Mononuclear cell (primary cell): ENCODE measurements at regions not wholly inside any gene's neighbourhood (a gene's known extent, or its start where the extent isn't known, plus 50 kb on each side); places are given as distances from the start of the nearest gene placed in this dataset.

Experiments used
- H3K27me3 ChIP-seq: 2 replicates; pipeline ENCODE4 v1.6.0; 2011; ENCODE audit warnings: low read length, control low read depth; ENCODE audit not compliant: insufficient read depth
- H3K4me1 ChIP-seq: 2 replicates; pipeline ENCODE4 v1.5.1; 2011; ENCODE audit warnings: mild to moderate bottlenecking, low read length, control low read depth; ENCODE audit not compliant: insufficient read depth
- H3K4me3 ChIP-seq: 2 replicates; pipeline ENCODE4 v1.5.1; 2011; ENCODE audit warnings: mild to moderate bottlenecking, low read length, moderate library complexity
- H3K9me3 ChIP-seq: 2 replicates; pipeline ENCODE4 v1.5.1; 2011; ENCODE audit warnings: low read depth, mild to moderate bottlenecking, control low read depth, low read length

DNA sequence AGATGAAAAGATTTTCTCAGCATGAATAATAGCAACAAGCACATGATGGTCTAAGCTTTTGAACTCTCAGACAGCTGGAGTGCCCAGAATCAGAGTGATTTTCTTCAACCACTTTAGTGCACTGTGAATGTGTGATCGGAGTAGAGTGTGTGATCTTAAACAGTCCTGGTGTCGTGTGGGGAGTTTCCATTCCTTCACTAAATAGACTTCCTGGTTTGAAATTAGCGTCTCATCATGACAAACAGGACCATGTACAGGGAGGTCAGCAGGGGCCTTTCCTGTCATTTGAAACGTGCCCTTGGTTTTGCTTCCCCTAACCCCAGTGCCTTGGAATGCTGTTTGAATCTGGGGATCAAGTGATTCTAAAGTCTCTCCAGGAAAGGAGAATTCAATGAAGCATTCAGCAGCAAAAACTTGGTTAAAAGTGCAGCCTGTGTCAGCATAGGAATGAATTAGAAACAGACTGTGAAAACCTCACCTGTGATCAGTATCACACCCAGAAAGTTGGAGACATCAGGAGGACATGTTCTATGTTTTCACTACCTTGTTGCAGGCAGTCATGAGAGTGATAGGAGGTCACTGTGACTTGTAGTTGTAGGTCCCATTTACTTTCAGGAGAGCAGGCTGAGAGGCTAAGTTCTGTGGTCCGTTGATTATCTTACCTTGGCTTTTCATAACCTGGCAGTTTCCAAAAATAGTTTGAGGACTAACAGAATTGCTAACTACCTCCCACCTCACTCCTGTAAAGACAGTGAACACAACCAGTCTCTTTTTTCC lies 400.3 kb downstream of the MTX2 start:
- no peaks in the 10 kb centered on the region for H3K4me1 ChIP-seq
- no peak overlapping the region for H3K4me3 ChIP-seq
- peaks cover 7% of the 10 kb centered on the region for H3K27me3 ChIP-seq
- H3K9me3 ChIP-seq, result no peaks in the 10 kb centered on the region

DNA sequence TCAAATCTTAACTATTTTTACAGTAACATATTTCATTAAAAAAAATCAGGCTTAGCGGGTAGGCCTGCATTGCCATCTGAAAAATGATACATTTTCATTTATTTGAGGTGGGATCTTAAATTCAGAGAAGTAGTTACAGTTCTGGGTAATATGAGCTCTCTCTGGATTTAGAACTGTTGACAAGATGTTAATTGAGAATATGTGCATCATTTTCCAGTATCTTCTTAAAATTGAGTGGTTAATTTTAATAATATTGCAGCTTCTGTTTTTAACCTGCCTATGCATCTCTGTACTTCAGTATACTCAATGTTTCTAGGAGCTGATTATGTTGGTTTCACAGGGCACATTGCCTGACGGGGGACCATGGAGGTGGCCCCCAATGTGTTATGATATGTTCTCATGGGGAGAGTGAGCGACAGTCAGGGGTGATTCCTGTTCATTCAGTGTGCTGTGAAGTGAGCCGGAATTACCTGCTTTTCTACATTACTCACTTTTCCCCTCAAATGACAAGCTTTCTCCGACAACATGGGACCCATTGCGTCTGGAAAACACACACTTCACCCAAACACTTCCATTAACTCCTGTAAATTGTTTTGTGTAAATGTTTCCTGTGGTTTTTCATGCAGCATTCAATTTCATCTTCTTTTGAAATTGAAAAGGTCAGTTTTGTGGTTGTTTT lies 406.2 kb downstream of the MTX2 start:
- Histone ChIP-seq H3K27me3 (peaks cover 19% of the 10 kb centered on the region), H3K4me1 (no peaks in the 10 kb centered on the region), H3K9me3 (no peaks in the 10 kb centered on the region), H3K4me3 (no peak overlapping the region)

DNA sequence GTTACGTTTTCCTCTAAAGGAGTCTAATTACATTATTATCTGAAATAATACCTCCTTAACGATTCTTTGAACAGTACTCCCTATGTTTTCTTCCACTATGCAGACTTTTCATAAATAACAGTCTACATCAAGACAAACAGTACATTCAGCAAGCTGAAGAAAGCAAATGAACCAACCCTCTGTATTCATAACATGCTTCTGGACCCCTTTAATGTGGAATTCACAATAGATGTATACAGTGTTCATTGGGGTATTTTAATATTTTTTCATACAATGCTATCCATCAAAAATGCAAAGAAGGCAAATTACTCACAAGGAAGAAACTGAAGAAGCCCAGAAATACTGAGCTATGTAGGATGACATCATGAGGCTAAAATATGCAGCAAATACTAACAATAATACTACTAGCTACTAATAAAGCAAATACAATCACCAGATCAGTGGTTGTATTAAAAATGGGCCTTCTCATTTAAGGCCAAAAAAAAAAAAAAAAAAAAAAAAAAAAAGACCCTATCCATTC lies 408.6 kb downstream of the MTX2 start:
- peaks cover 23% of the 10 kb centered on the region for H3K27me3 ChIP-seq
- H3K9me3 ChIP-seq, result no peaks in the 10 kb centered on the region
- H3K4me3 ChIP-seq, result no peak overlapping the region
- no peaks in the 10 kb centered on the region for H3K4me1 ChIP-seq

DNA sequence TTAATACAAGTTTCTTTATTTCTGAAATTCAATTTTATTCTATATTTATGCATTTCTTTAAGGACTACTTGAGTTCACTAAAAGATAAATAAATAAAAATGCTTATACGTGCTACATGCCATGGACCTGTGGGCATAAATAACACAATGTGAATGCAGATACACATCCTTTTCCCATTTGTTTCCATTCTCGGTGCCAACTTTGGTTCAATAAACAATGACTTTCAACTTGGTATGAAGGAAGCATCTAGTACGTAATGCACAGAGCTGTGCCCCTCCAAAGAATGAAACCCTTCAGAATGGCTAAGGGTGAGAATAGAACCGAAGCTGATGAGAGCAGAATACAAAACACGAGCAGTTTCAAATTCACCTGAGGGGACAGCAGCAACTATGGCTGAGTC lies 409.3 kb downstream of the MTX2 start:
- no peaks in the 10 kb centered on the region for H3K4me1 ChIP-seq
- no peak overlapping the region for H3K4me3 ChIP-seq
- peaks cover 31% of the 10 kb centered on the region for H3K27me3 ChIP-seq
- H3K9me3 ChIP-seq, result no peaks in the 10 kb centered on the region

DNA sequence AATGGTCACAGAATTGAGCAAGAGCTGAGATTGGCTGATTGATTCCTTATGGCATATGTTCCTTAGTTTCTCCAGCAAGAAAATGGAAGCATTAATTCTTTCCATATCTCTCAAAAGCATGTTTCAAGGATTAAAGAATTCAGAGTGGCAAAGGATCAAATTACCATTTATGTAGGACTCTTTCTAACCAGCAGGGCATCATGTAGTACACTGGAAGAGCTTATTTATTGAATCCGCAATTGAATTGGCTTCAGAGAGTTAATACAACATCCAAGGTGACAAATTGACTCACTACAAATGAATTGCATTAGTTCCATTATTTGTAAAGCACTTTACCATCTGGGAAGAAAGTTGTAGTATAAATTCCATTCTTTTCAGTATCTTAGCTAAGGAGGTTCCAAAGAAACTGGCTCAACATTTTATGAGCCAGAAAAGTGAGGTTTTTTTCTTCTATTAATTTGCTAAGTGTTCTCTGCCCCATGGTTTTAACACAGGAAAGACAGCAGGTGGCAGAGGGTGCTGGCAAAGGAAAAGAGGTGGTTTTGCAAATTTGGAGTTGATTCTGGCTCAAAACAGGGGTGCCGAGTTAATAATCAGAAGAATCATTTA lies 409.9 kb downstream of the MTX2 start:
- no peaks in the 10 kb centered on the region for H3K4me1 ChIP-seq
- peaks cover 33% of the 10 kb centered on the region for H3K27me3 ChIP-seq
- no peaks in the 10 kb centered on the region for H3K9me3 ChIP-seq
- no peak overlapping the region for H3K4me3 ChIP-seq

DNA sequence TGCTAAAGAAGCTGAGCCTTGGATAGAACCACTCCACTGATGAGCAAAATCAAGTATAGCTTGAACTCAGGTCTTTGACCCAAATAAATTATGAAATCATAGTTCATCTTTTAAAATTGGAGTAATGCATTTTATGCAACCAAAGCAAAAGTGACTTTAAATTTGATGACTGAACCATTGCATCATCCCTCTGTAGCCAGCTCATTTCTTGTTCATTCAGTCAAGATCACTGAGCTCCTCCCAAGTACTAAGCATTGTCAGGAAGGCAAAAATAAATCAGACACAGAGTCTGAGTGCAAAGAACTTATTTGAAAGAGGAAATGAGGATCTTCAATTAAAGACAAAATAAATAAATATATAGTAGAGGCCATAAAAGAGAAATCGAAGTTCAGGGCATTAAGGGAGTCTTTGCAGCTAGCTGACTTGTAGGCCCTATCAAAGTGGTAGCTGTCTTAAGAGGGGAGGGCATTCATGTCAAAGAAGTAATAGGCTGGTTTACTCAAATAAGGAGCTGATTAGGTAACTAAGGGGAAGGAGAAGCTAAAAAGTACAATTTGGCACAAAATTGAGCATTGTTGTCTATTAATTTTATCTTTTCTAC lies 411.8 kb downstream of the MTX2 start:
- H3K4me3 ChIP-seq, result no peak overlapping the region
- H3K27me3 ChIP-seq, result peaks cover 35% of the 10 kb centered on the region
- no peaks in the 10 kb centered on the region for H3K4me1 ChIP-seq
- no peaks in the 10 kb centered on the region for H3K9me3 ChIP-seq

DNA sequence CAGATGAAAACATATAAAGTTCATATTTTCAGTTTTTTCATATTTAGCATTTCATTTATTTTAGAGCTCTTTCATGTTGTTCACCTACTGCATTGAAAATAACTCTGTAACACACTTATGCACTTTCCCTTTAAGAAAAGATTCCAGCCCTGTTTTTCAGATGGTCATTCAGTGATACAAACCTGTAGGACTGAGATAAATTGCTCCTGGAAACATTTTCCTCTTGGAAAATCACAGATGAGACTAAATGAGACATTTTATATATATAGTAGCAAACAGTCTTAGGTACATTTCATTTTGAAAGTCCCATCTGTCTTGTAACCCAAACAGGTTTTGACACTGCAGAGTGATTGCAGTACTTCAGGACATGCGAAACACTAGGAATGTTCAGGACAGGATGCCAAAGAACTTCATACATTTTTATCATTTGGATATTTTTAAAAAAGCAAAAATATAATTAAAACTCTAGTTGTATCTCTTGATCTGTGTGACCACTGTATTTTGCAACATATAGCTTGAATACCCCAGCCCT lies 412.4 kb downstream of the MTX2 start:
- Histone ChIP-seq H3K27me3 (peaks cover 34% of the 10 kb centered on the region), H3K9me3 (no peaks in the 10 kb centered on the region), H3K4me3 (no peak overlapping the region), H3K4me1 (no peaks in the 10 kb centered on the region)

DNA sequence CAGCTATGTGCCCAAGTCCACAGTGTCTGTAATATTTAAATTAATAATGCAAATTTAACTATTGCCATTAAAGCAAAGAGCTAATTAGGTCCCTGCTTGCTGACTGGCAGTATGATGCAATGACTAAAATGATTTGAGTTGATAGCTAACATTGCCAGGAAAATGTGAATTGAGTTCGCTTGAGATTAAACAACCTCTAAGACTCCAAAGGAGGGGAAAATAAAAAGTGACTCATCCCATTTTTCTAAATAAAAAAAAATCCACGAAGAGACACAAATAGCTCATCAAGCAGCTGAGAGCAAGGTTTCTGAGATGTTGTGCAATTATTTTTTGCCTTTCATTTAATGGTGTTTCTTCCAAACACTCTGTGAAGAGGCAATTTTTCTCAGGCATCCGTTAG lies 413.0 kb downstream of the MTX2 start:
- Histone ChIP-seq H3K27me3 (peaks cover 34% of the 10 kb centered on the region), H3K9me3 (no peaks in the 10 kb centered on the region), H3K4me3 (no peak overlapping the region)

DNA sequence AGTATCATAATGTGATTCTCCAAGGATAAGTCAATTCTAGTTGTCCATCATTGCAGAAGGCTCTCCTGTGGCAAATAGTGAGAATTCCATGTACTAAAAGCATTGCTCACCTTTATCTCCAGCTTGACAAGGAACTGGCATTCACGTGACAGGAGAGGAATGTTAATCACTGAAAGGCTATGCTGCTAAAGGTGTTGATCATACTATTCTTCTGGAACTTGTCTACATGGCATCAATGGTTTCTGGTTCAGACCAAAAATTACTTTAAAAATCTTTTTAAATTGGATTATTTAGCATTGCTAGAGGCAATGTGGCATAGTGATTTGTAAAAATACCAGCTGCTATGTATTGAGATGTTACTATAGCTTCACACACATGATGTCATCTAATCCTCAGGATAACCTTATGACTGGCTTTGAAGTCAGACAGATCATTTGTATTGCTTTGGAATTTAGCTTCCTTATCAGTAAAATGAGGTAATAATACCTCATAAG lies 414.4 kb downstream of the MTX2 start:
- Histone ChIP-seq H3K9me3 (no peaks in the 10 kb centered on the region), H3K27me3 (peaks cover 32% of the 10 kb centered on the region), H3K4me1 (no peaks in the 10 kb centered on the region), H3K4me3 (no peak overlapping the region)

More for the DNA sequence above, 413.0 kb downstream of the MTX2 start:
- H3K4me1 ChIP-seq, result no peaks in the 10 kb centered on the region

DNA sequence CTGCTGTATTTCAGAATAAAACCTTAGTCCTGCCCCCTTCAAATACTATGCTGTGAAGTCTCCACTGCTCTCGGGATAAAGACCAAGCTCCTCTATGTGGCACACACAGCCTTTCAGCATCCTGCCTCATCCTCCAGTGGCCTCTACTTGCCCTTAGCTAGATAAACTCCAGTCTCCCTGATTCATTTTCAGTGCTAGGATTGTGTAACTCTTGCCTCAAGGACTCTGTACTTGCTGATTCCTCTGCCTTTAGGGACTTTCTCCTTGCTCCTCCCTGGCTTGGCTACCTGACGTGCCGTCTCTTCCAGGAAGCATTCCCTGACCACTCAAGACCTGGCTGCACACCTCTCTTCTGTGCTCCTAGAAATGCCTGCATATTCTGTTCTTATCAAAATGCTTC lies 416.7 kb downstream of the MTX2 start:
- Histone ChIP-seq H3K4me3 (no peak overlapping the region), H3K4me1 (no peaks in the 10 kb centered on the region), H3K9me3 (no peaks in the 10 kb centered on the region), H3K27me3 (peaks cover 25% of the 10 kb centered on the region)

DNA sequence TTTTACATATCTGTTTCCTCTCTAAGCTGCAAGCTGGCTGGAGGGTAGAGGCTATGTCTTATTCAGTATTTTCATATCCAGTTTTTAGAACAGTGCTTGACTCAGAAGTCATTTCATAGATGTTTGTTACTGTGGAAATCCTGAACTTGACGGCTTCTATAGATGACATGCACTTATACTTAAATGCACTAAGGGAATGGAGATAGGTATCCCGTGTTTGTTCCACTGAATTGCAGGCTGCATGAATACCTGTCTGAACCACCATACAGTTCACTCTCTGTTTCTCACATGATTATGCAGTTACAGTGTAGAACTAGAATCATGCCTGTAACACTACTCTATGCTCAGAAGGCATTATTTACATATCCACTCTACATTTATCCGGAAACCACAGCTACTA lies 417.1 kb downstream of the MTX2 start:
- no peaks in the 10 kb centered on the region for H3K9me3 ChIP-seq
- H3K4me3 ChIP-seq, result no peak overlapping the region
- H3K27me3 ChIP-seq, result peaks cover 25% of the 10 kb centered on the region
- no peaks in the 10 kb centered on the region for H3K4me1 ChIP-seq

DNA sequence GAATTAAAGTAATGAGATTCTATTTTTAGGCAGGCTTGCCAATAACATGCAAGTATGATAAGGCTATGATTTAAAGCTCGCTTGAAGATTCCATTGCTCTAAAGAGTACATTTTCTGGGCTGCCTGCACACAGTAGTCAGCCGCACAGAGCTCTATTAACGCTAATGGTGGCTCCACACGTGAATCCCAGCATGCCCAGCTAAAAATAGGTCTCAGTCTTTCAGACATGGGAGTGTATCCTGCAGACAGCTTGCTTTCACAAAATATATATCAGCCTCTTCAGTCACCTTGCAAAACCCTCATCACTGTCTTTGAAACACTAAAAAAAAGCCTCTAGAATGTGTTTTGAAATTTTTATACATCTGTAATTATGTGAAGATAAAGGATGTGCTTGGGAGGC lies 418.1 kb downstream of the MTX2 start:
- H3K4me3 ChIP-seq, result no peak overlapping the region
- peaks cover 28% of the 10 kb centered on the region for H3K27me3 ChIP-seq
- H3K9me3 ChIP-seq, result no peaks in the 10 kb centered on the region
- no peaks in the 10 kb centered on the region for H3K4me1 ChIP-seq

DNA sequence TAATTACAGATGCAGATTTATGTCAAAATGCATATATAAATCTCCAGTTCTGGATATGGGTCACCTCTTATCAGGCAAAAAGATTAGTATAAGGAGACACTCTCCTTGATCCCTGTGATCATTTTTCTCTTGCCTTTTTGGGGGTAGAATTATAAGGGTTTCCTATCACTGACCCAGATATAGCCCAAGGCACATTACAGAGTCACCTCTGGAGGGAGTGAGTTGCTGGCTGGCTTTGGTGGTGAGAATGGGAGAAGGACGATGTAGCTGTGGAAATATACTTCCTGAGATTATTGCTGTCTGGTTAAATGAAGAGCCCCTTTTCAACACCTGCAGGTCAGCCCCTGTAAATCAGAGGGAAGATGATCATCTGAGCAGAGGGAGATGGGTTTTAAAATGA lies 418.7 kb downstream of the MTX2 start:
- H3K9me3 ChIP-seq, result no peaks in the 10 kb centered on the region
- no peaks in the 10 kb centered on the region for H3K4me1 ChIP-seq
- H3K4me3 ChIP-seq, result no peak overlapping the region
- peaks cover 25% of the 10 kb centered on the region for H3K27me3 ChIP-seq

DNA sequence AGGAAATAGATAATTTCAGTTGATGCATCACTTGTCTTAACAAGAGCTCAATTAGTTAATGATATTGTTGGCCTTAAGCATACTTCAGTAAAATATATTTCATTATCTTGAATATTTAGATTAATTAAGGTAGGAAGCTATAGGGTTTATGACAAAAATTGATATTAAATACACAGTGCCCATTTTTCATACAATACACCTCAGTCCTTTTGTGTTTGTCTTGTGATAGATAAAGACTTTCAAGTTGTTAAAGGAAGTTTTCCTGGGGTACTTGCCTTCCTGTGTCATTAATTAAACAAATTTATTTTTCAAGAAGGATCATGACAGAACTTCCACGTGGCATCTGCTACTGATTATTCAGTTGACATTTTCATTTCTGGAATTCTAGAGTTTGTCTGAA lies 420.5 kb downstream of the MTX2 start:
- no peaks in the 10 kb centered on the region for H3K9me3 ChIP-seq
- no peaks in the 10 kb centered on the region for H3K4me1 ChIP-seq
- peaks cover 14% of the 10 kb centered on the region for H3K27me3 ChIP-seq
- H3K4me3 ChIP-seq, result no peak overlapping the region

DNA sequence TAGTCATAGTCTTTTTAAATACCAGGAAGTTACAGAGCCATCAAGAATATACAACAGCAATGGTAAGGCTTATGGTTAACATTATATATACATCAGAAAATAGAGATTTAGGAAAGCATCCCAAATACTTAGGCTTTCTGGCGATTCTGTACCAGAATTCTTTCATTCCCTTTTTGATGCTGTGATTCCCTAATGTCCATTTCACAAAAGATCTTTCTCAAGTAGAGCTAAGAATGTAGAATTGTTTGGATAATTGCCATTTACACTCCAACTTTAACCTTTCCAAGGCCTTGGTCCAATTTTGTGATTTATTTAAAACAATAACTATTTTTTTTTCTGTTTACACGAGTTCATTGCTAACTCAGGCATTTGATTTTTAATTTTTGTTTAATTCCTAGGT lies 422.2 kb downstream of the MTX2 start:
- peaks cover 7% of the 10 kb centered on the region for H3K27me3 ChIP-seq
- no peaks in the 10 kb centered on the region for H3K4me1 ChIP-seq
- no peaks in the 10 kb centered on the region for H3K9me3 ChIP-seq
- no peak overlapping the region for H3K4me3 ChIP-seq
